Transverse colon (tissue), 4 donors: ENCODE measurements at regions not wholly inside any gene's neighbourhood (a gene's known extent, or its start where the extent isn't known, plus 50 kb on each side); places are given as distances from the start of the nearest gene placed in this dataset.

ENCODE experiments used
- DNase-seq: peaks from one replicate; pipeline ENCODE4 v3.0.0-alpha.2; 2019
- H3K27ac ChIP-seq, 4 donors: fragments of 200-600 bp; sonication (generic); 2 replicates each; pipeline ENCODE4 v1.5.1; 2016 to 2018; ENCODE audit warnings: inconsistent platforms in 4 of 4
- H3K27me3 ChIP-seq: fragments of 200-600 bp; sonication (generic); 2 replicates; pipeline ENCODE4 v1.5.1; 2017; ENCODE audit warnings: inconsistent platforms
- H3K36me3 ChIP-seq, 4 donors: fragments of 200-600 bp; sonication (generic); 2 replicates each; pipeline ENCODE4 v1.5.1; 2017 to 2019; ENCODE audit warnings: inconsistent platforms in 4 of 4
- H3K4me1 ChIP-seq, 4 donors: fragments of 200-600 bp; sonication (generic); 2 replicates each; pipeline ENCODE4 v1.5.1; 2017 to 2020; ENCODE audit warnings: inconsistent platforms in 4 of 4
- H3K4me3 ChIP-seq, 4 donors: fragments of 200-600 bp; sonication (generic); 1 replicate in 1 of 4; 2 replicates in 3 of 4; pipeline versions ENCODE4 v1.5.1 to v1.6.1; 2017 to 2019; ENCODE audit warnings: inconsistent platforms in 4 of 4
- H3K9me3 ChIP-seq, 2 donors: fragments of 200-600 bp; sonication (generic); 2 replicates each; pipeline ENCODE4 v1.5.1; 2017 to 2019; ENCODE audit warnings: inconsistent platforms in 2 of 2
- CTCF ChIP-seq, 5 experiments: fragments of 200-600 bp in 3 of 5; fragments of 450-650 bp in 2 of 5; sonication (generic) in 3 of 5; IDR thresholded peaks; 1 replicate in 2 of 5; 2 replicates in 3 of 5; pipeline ENCODE4 v1.5.1; 2016 to 2017; ENCODE audit warnings: antibody characterized with exemption in 5 of 5, inconsistent platforms in 3 of 5, mild to moderate bottlenecking in 2 of 5, moderate library complexity in 1 of 5
- EP300 ChIP-seq: sonication (generic); formaldehyde crosslinking; IDR thresholded peaks from one replicate; pipeline ENCODE4 v1.6.1; 2017; ENCODE audit warnings: antibody characterized with exemption, low read depth
- POLR2A ChIP-seq: fragments of 450-650 bp; IDR thresholded peaks from one replicate; pipeline ENCODE4 v1.6.1; 2016; ENCODE audit warnings: antibody characterized with exemption, mild to moderate bottlenecking, moderate library complexity
- POLR2AphosphoS5 ChIP-seq, 3 donors: sonication (generic); formaldehyde crosslinking; IDR thresholded peaks; one replicate each; pipeline ENCODE4 v1.6.1; 2016; ENCODE audit warnings: antibody characterized with exemption in 3 of 3
- WGBS, 2 donors: methylation state at CpG; one replicate each; pipeline ENCODE4 v1.1.5; 2018; ENCODE audit warnings: low coverage in 1 of 2; 5-methylcytosine and 5-hydroxymethylcytosine counted together
- in situ Hi-C, 4 donors: fragments of 200-750 bp; cut with MboI; loops; one replicate each; pipeline versions ENCODE4 v1.15.0 to v1.15.1; 2017; ENCODE audit warnings: low sequenced_read_pairs in 3 of 4, low pct_ligation_motif_present in 1 of 4, low pct_unique_long_range_greater_than_20kb in 1 of 4
- intact Hi-C: fragments of 100-400 bp; cut with DNase I; formaldehyde crosslinking; loops from one replicate; pipeline ENCODE4 v1.15.1; 2023; ENCODE audit warnings: low total_unique reads

GRCh38 chr3:188097791-188098190, 56.2 kb upstream of the LPP start:
- Histone ChIP-seq H3K27ac (no peak overlapping the region), H3K4me3 (no peak overlapping the region), H3K4me1 (no peaks in the 10 kb centered on the region), H3K36me3 (no peaks in the 10 kb centered on the region), H3K9me3 (peaks cover 0 to 7% of the 10 kb centered on the region in 2 donors), H3K27me3 (no peaks in the 10 kb centered on the region)
- intact Hi-C loops (no loop called here), in situ Hi-C loops (no loop called here)
- 81 to 88% methylated on average over 3 to 7 of the region's 7 CpGs for WGBS, 2 donors
- TF ChIP-seq CTCF (IDR thresholded peaks at IDR 0.05) (no peak), EP300 (no peak), POLR2A (no peak), POLR2AphosphoS5 (IDR thresholded peaks at IDR 0.05) (no peak)
- no peak for DNase-seq

- WGBS, 2 donors: 91 to 93% methylated on average over 6 of the region's 6 CpGs
- Histone ChIP-seq H3K9me3 (peaks cover 0 to 7% of the 10 kb centered on the region in 2 donors), H3K36me3 (no peaks in the 10 kb centered on the region), H3K27me3 (no peaks in the 10 kb centered on the region), H3K27ac (no peak overlapping the region), H3K4me1 (no peaks in the 10 kb centered on the region), H3K4me3 (no peak overlapping the region)
- no peak for TF ChIP-seq EP300
- no peak for TF ChIP-seq POLR2AphosphoS5 (IDR thresholded peaks at IDR 0.05)
- no peak for TF ChIP-seq CTCF (IDR thresholded peaks at IDR 0.05)
- no peak for TF ChIP-seq POLR2A
- DNase-seq: no peak
- intact Hi-C loops: no loop called here
- in situ Hi-C loops: no loop called here
Observed at GRCh38 chr3:188099907-188100306, 54.0 kb upstream of the LPP start.

GRCh38 chr3:188102861-188103547, 51.0 kb upstream of the LPP start:
- in situ Hi-C loops (no loop called here), intact Hi-C loops (no loop called here)
- H3K4me3 ChIP-seq: no peak overlapping the region
- TF ChIP-seq POLR2A: no peak
- no peaks in the 10 kb centered on the region for H3K36me3 ChIP-seq
- WGBS, 2 donors: 80 to 86% methylated on average over 5 to 6 of the region's 6 CpGs
- no peak overlapping the region for H3K27ac ChIP-seq
- no peak for DNase-seq
- H3K27me3 ChIP-seq: no peaks in the 10 kb centered on the region
- no peaks in the 10 kb centered on the region for H3K4me1 ChIP-seq
- H3K9me3 ChIP-seq: peaks cover 0 to 7% of the 10 kb centered on the region in 2 donors

DNA sequence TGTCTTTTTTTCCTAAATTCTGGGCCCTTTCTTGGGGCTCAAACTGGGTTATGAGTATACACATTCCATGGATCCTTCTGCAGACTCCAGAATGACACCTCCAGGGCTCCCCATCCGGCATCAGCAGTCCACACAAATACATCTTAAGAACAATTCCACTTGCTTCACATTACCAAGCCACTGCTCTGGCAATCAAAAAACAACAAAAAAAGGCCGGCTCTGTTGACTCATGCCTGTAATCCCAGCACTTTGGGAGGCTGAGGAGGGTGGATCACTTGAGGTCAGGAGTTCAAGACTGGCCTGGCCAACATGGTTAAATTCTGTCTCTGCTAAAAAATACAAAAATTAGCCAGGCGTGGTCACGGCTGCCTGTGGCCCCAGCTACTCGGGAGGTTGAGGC, 49.9 kb upstream of the LPP start:
- Histone ChIP-seq H3K27me3 (no peaks in the 10 kb centered on the region), H3K9me3 (peaks cover 0 to 7% of the 10 kb centered on the region in 2 donors), H3K27ac (no peak overlapping the region), H3K4me1 (no peaks in the 10 kb centered on the region), H3K4me3 (no peak overlapping the region), H3K36me3 (no peaks in the 10 kb centered on the region)
- WGBS, 2 donors: 77 to 93% methylated on average over 3 to 5 of the region's 5 CpGs
- no peak for TF ChIP-seq POLR2A
- no peak for DNase-seq
- in situ Hi-C loops (no loop called here), intact Hi-C loops (no loop called here)
